AG09319 (cell line): ENCODE measurements at regions not wholly inside any gene's neighbourhood (a gene's known extent, or its start where the extent isn't known, plus 50 kb on each side); places are given as distances from the start of the nearest gene placed in this dataset.
"Not testable (repeated sequence)": the region's sequence is repeated elsewhere in the genome, so short reads cannot be mapped to it uniquely, and the experiment has no call there.

Experiments used
- DNase-seq: peaks from one replicate; pipeline ENCODE4 v3.0.0-alpha.2; 2010; ENCODE audit warnings: low read depth; ENCODE audit errors: extremely low read depth
- TF ChIP-seq, protein P1 (sequence below): IDR thresholded peaks from 2 replicates; pipeline ENCODE4 v1.5.1; 2011; ENCODE audit warnings: low read depth, mild to moderate bottlenecking, inconsistent platforms, low read length, moderate library complexity

DNA sequence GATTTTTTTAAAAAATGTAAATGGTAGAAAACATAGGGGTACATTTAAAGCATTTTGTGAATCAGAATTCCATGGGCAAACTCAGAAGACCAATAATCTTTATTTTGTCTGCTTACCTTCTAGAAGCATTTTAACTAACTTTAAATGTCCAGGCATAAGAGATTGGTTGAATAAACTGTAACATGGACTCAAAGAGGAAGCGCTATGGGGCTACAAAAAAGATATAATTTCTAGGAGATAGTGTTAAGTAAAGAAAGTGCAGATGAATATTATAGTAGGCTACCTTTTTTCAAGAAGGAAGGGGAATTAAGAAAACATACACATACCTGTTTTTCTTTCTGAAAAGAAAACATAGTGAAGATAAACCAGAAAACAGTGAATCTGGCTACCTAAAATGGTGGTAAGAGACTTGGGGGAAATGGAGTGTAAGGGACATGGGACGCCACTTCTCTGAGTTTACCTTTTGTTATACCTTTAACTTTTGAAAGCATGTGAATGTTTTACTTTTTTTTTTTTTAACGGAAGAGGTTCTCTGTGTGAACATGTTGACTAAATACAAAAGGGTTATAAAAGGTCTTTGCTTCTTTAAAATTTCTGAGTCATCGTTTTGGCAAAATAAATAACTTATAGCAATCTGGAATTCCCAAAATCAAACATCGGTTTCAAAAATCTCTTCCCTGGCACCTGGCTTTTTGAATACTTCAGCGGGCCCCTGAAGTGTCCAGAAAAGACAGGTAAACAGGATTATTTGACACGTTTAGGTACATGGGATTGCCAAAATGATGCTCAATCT lies 133.4 kb downstream of the OR2B2 start:
- TF ChIP-seq, protein P1, sequence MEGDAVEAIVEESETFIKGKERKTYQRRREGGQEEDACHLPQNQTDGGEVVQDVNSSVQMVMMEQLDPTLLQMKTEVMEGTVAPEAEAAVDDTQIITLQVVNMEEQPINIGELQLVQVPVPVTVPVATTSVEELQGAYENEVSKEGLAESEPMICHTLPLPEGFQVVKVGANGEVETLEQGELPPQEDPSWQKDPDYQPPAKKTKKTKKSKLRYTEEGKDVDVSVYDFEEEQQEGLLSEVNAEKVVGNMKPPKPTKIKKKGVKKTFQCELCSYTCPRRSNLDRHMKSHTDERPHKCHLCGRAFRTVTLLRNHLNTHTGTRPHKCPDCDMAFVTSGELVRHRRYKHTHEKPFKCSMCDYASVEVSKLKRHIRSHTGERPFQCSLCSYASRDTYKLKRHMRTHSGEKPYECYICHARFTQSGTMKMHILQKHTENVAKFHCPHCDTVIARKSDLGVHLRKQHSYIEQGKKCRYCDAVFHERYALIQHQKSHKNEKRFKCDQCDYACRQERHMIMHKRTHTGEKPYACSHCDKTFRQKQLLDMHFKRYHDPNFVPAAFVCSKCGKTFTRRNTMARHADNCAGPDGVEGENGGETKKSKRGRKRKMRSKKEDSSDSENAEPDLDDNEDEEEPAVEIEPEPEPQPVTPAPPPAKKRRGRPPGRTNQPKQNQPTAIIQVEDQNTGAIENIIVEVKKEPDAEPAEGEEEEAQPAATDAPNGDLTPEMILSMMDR = no peak
- no peak for DNase-seq

DNA sequence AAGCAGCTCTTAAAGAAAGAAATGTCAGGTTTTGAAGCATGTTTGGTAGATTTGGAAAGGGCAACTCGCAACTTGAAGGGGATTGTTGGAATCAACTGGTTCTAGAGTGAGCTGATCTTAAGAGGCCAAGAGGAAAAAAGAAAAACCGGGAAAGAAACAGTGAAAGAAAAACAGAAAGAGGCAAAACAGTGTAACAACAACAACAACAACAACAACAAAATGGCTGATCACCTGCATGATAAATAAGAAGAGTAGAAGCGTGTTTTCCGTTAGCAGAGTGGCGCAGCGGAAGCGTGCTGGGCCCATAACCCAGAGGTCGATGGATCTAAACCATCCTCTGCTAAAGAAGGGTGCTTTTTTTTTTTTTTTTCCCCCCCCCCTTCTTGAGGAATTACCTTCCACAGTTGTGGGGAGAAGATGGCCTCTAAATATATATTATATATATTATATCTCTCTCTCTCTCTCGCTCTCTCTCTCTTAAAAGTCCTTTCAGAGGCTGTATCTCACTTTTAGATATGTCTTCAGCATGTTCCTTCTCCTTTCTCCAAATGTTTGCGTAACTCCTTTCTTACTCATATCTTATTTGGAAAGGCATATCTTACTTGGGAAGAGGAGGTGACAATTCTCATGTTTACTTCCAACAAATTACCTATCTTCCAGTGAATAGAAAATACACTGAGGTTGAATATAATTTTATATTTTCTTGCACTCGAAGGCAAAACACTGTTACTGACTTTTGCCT lies 134.4 kb downstream of the OR2B2 start:
- TF ChIP-seq, protein P1 = no peak
- DNase-seq = no peak

DNA sequence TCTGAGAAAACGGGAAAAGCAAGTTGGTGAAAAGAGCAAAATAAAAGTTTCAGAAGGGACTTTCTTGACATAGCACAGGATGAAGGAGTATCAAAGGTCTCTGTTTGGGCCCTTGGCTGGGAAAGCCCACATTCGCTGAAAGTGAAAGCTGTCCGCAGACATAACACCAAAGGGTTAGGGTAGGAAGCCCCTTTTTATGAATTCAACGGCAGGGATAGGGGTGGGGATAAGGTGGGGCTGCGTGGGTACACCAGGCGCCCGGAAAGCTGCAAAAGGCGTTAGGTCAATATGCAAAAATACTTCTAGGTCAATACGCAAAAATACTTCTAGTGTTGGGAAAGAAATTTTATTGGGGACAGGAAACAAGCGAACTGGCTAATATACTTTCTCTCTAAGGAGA lies 135.1 kb downstream of the OR2B2 start:
- DNase-seq = no peak
- TF ChIP-seq, protein P1 = no peak

DNA sequence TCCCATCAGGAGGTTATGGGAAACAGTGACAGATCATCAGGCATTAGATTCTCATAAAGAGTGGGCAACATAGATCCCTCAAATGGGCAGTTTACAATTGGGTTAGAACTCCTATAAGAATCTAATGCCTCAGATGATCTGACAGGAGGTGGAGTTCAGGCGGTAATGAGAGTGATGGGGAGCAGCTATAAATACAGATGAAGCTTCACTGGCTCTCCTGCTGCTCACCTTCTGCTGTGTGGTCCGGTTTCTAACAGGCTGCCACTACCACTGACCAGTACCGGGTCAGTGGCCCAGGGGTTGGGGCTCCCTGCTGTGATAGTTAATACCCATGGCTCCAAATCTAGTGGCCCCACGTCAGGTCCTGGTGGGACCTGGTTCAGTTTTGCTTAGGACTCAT lies 135.7 kb downstream of the OR2B2 start:
- TF ChIP-seq, protein P1 = no peak
- no peak for DNase-seq

DNA sequence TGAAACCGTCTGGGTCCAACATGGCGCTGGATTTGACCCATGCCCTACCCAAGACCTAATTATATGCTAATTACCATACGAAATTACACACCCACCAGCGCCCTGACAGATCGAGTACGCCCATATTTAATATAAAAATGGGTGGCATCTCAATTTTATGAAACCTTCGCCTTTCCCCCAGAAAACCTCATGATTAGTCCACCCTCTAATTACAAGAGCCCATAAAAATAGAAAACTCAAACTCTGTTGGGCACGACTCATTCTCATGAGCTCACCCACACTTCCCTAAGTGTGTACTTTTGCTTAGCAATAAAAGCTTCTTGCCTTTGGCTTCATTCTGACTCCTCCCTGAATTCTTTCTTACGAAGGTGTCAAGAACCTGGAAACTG lies 136.4 kb downstream of the OR2B2 start:
- TF ChIP-seq, protein P1 = no peak
- no peak for DNase-seq

DNA sequence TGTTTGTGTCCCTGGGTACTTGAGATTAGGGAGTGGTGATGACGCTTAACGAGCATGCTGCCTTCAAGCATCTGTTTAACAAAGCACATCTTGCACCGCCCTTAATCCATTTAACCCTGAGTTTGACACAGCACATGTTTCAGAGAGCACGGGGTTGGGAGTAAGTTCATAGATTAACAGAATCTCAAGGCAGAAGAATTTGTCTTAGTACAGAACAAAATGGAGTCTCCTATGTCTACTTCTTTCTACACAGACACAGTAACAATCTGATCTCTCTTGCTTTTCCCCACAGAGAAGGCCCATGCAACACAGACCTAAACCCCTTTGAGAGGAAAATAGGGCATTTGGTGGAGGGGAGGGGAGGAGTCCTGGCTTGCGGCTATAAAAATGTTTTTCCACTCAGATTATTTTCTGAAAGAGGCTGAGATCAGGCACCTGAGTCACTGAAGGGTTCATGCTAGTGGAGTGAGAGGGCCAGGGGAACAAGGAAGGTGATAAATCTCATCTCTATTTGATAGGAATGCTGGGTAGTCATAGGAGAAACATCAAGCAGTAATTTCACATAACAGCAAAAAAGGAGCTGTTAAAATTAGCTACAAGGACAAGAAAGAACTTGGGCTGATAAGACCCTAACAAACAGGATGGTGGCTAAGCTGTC lies 136.9 kb downstream of the OR2B2 start:
- DNase-seq = not testable (repeated sequence)

DNA sequence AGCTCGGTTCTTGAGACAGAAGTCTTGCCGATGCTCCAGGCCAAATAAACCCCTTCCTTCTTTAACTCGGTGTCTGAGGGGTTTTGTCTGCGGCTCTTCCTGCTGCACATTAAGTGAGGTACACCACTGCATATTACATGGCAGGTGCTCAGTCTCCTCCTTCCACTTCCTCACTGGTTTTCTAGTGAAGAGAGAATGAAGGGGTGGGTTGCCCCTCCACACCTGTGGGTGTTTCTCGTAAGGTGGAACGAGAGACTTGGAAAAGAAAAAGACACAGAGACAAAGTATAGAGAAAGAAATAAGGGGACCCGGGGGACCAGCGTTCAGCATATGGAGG lies 138.0 kb downstream of the OR2B2 start:
- DNase-seq = not testable (repeated sequence)

DNA sequence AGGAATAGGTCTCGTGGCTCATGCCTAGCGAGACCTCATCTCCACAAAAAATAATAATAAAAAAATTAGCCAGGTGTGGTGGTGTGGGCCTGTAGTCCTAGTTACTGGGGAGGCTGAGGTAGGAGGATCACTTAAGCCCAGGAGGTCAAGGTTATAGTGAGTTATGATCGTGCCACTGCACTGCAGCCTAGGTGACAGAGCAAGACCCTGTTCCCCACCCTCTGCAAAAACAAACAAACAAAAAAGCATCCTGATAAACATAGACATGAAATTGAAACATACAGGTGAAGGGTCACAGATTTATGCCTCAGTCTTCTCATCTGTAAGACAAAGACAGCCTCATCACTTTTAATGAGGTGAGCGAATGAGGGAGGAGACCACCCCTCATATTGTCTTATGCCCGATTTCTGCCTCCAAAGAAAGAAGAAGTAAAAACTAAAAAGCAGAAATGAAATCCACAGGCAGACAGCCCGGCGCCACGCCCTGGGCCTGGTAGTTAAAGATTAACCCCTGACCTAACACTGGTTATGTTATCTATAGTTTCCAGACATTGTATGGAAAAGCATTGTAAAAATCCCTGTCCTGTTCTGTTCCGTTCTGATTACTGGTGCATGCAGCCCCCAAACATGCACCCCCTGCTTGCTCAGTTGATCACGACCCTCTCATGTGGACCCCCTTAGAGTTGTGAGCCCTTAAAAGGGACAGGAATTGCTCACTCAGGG lies 138.5 kb downstream of the OR2B2 start:
- DNase-seq = not testable (repeated sequence)
